Upper lobe of right lung (tissue), 1 donor: ENCODE measurements at regions not wholly inside any gene's neighbourhood (a gene's known extent, or its start where the extent isn't known, plus 50 kb on each side); places are given as distances from the start of the nearest gene placed in this dataset.
"Not testable (repeated sequence)": the region's sequence is repeated elsewhere in the genome, so short reads cannot be mapped to it uniquely, and the experiment has no call there.

Experiments
- ATAC-seq: fragments of 200-7000 bp; cut with Tn5 transposase; one replicate; pipeline ENCODE4 v1.9.1; 2020; ENCODE audit warnings: mild to moderate bottlenecking, moderate library complexity
- DNase-seq: peaks from one replicate; pipeline ENCODE4 v3.0.0-alpha.2; 2020
- H3K27ac ChIP-seq: fragments of 200-600 bp; one replicate; pipeline ENCODE4 v1.8.0; 2022
- H3K27me3 ChIP-seq: fragments of 200-600 bp; one replicate; pipeline ENCODE4 v1.8.0; 2022; ENCODE audit warnings: mild to moderate bottlenecking
- H3K36me3 ChIP-seq: fragments of 200-600 bp; one replicate; pipeline ENCODE4 v1.8.0; 2022
- H3K4me1 ChIP-seq: fragments of 200-600 bp; one replicate; pipeline ENCODE4 v1.8.0; 2022
- H3K4me3 ChIP-seq: fragments of 200-600 bp; one replicate; pipeline ENCODE4 v1.8.0; 2022; ENCODE audit warnings: mild to moderate bottlenecking
- H3K9me3 ChIP-seq: fragments of 200-600 bp; one replicate; pipeline ENCODE4 v1.8.0; 2022
- intact Hi-C: fragments of 100-400 bp; cut with DNase I; formaldehyde crosslinking; loops from one replicate; pipeline ENCODE4 v1.11.0; 2022
- TF ChIP-seq, protein P1 (sequence below): fragments of 200-600 bp; IDR thresholded peaks from one replicate; pipeline ENCODE4 v1.8.0; 2022; ENCODE audit warnings: antibody characterized with exemption
- donor health status: DM: no; HTN: yes; CAD: no; lungs with severe emphysema.

- Histone ChIP-seq H3K27ac (no peak overlapping the region), H3K4me1 (no peaks in the 10 kb centered on the region), H3K27me3 (no peaks in the 10 kb centered on the region), H3K9me3 (no peaks in the 10 kb centered on the region), H3K36me3 (no peaks in the 10 kb centered on the region), H3K4me3 (no peak overlapping the region)
- intact Hi-C loops, result no loop called here
- no peak for DNase-seq
- TF ChIP-seq, protein P1, sequence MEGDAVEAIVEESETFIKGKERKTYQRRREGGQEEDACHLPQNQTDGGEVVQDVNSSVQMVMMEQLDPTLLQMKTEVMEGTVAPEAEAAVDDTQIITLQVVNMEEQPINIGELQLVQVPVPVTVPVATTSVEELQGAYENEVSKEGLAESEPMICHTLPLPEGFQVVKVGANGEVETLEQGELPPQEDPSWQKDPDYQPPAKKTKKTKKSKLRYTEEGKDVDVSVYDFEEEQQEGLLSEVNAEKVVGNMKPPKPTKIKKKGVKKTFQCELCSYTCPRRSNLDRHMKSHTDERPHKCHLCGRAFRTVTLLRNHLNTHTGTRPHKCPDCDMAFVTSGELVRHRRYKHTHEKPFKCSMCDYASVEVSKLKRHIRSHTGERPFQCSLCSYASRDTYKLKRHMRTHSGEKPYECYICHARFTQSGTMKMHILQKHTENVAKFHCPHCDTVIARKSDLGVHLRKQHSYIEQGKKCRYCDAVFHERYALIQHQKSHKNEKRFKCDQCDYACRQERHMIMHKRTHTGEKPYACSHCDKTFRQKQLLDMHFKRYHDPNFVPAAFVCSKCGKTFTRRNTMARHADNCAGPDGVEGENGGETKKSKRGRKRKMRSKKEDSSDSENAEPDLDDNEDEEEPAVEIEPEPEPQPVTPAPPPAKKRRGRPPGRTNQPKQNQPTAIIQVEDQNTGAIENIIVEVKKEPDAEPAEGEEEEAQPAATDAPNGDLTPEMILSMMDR, result no peak
- no peak for ATAC-seq
These were observed 70.7 kb upstream of the IL33 start for GRCh38 chr9:6144947-6145346.

GRCh38 chr9:6142799-6143454 is 72.7 kb upstream of the IL33 start:
- H3K4me1 ChIP-seq, result no peaks in the 10 kb centered on the region
- no peak overlapping the region for H3K27ac ChIP-seq
- no peaks in the 10 kb centered on the region for H3K9me3 ChIP-seq
- H3K4me3 ChIP-seq, result no peak overlapping the region
- no peaks in the 10 kb centered on the region for H3K36me3 ChIP-seq
- TF ChIP-seq, protein P1, result no peak
- DNase-seq (no peak), ATAC-seq (no peak)
- H3K27me3 ChIP-seq, result no peaks in the 10 kb centered on the region
- intact Hi-C loops, result no loop called here

GRCh38 chr9:6135780-6136179 is 79.8 kb upstream of the IL33 start:
- intact Hi-C loops, DNase-seq, H3K36me3 ChIP-seq, ATAC-seq, H3K27ac ChIP-seq, H3K4me3 ChIP-seq, H3K4me1 ChIP-seq, H3K27me3 ChIP-seq, H3K9me3 ChIP-seq: not testable (repeated sequence)

GRCh38 chr9:6134661-6135180 is 80.9 kb upstream of the IL33 start:
- ATAC-seq, result no peak
- TF ChIP-seq, protein P1, result no peak
- intact Hi-C loops, result no loop called here
- Histone ChIP-seq H3K9me3 (no peaks in the 10 kb centered on the region), H3K36me3 (no peaks in the 10 kb centered on the region), H3K27ac (no peak overlapping the region), H3K4me3 (no peak overlapping the region), H3K4me1 (no peaks in the 10 kb centered on the region), H3K27me3 (no peaks in the 10 kb centered on the region)
- DNase-seq, result no peak

DNA sequence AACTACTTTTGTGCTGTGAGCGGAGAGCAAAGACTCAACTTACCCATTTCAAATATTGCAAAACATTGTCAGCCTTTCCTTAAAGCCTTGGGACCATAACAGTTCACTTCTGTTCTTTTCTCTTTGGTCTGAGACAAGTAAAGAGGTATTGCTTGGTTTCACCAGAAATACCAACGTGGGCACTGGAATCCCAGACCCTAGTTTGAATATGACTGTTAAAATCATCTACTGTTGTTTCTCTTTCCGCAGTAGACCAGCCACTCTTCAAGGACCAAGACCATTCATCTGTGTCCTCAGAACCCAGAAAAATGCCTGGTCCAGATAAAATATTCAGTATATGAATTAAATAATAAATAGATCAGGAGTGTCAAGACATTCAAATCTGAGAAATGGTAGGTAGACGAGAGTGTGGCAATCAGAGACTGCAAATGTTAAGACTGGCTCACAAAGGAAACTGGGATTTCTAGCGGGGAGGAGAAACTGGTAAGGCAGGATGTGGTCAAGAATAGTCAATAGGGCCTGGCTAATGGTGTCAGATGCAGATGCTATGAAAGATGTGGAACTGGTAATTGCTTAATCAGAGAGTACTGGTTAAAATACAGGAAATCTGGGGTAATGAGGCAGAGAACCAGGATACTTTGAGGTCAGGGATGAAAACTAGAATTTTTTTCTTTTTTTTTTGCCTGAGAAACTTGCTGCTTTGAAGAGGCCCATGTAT is 82.1 kb upstream of the IL33 start:
- Histone ChIP-seq H3K4me3 (no peak overlapping the region), H3K4me1 (no peaks in the 10 kb centered on the region), H3K9me3 (no peaks in the 10 kb centered on the region), H3K27me3 (no peaks in the 10 kb centered on the region), H3K27ac (no peak overlapping the region), H3K36me3 (no peaks in the 10 kb centered on the region)
- DNase-seq, result no peak
- TF ChIP-seq, protein P1, result no peak
- no peak for ATAC-seq
- intact Hi-C loops, result no loop called here

GRCh38 chr9:6132650-6133049 is 83.0 kb upstream of the IL33 start:
- no peak overlapping the region for H3K27ac ChIP-seq
- no peaks in the 10 kb centered on the region for H3K27me3 ChIP-seq
- intact Hi-C loops, result no loop called here
- H3K9me3 ChIP-seq, result no peaks in the 10 kb centered on the region
- H3K4me3 ChIP-seq, result no peak overlapping the region
- no peaks in the 10 kb centered on the region for H3K36me3 ChIP-seq
- TF ChIP-seq, protein P1, result no peak
- no peak for DNase-seq
- ATAC-seq, result no peak
- H3K4me1 ChIP-seq, result no peaks in the 10 kb centered on the region
